Tibial nerve (tissue), 4 donors: ENCODE measurements at regions not wholly inside any gene's neighbourhood (a gene's known extent, or its start where the extent isn't known, plus 50 kb on each side); places are given as distances from the start of the nearest gene placed in this dataset.

Experiments used
- DNase-seq, 2 donors: peaks; one replicate each; pipeline ENCODE4 v3.0.0-alpha.2; 2019; ENCODE audit warnings: low spot score in 2 of 2
- H3K27ac ChIP-seq, 4 donors: fragments of 200-600 bp; sonication (generic) in 3 of 4; one replicate each; pipeline ENCODE4 v1.5.1; 2017 to 2019; ENCODE audit warnings: mild to moderate bottlenecking in 1 of 4
- H3K27me3 ChIP-seq, 2 donors: fragments of 200-600 bp; sonication (generic) in 1 of 2; one replicate each; pipeline versions ENCODE4 v1.5.1 to v1.6.0; 2017 to 2019
- H3K36me3 ChIP-seq, 3 donors: fragments of 200-600 bp; sonication (generic); one replicate each; pipeline ENCODE4 v1.5.1; 2018 to 2019
- H3K4me1 ChIP-seq, 4 donors: fragments of 200-600 bp; sonication (generic) in 3 of 4; one replicate each; pipeline ENCODE4 v1.5.1; 2017 to 2019
- H3K4me3 ChIP-seq, 4 donors: fragments of 200-600 bp; sonication (generic) in 3 of 4; one replicate each; pipeline ENCODE4 v1.5.1; 2017 to 2019; ENCODE audit warnings: mild to moderate bottlenecking in 1 of 4, moderate library complexity in 1 of 4
- H3K9me3 ChIP-seq, 4 donors: fragments of 200-600 bp; sonication (generic) in 3 of 4; one replicate each; pipeline ENCODE4 v1.5.1; 2017 to 2019
- CTCF ChIP-seq, 5 experiments: fragments of 200-600 bp in 3 of 5; fragments of 450-650 bp in 2 of 5; sonication (generic) in 3 of 5; IDR thresholded peaks; one replicate each; pipeline ENCODE4 v1.5.1; 2016 to 2019; ENCODE audit warnings: antibody characterized with exemption in 5 of 5, mild to moderate bottlenecking in 3 of 5, moderate library complexity in 2 of 5
- EP300 ChIP-seq, 2 donors: sonication (generic); formaldehyde crosslinking; IDR thresholded peaks; one replicate each; pipeline ENCODE4 v1.6.1; 2017; ENCODE audit warnings: antibody characterized with exemption in 2 of 2, mild to moderate bottlenecking in 1 of 2
- POLR2A ChIP-seq, 2 donors: fragments of 450-650 bp; IDR thresholded peaks; one replicate each; pipeline ENCODE4 v1.6.1; 2017; ENCODE audit warnings: antibody characterized with exemption in 2 of 2, mild to moderate bottlenecking in 2 of 2, moderate library complexity in 2 of 2
- WGBS, 2 donors: methylation state at CpG; one replicate each; pipeline ENCODE4 v1.1.5; 2018; 5-methylcytosine and 5-hydroxymethylcytosine counted together

- Histone ChIP-seq H3K4me1 (no peaks in the 10 kb centered on the region), H3K27me3 (no peaks in the 10 kb centered on the region), H3K36me3 (no peaks in the 10 kb centered on the region), H3K9me3 (no peaks in the 10 kb centered on the region), H3K4me3 (no peak overlapping the region), H3K27ac (no peak overlapping the region)
- no peak for TF ChIP-seq POLR2A (IDR thresholded peaks at IDR 0.05)
- no peak for TF ChIP-seq EP300 (IDR thresholded peaks at IDR 0.05)
- no peak for TF ChIP-seq CTCF (IDR thresholded peaks at IDR 0.05)
- DNase-seq = no peak
- WGBS, 2 donors = 54 to 86% methylated on average over 1 of the region's 1 CpG
Measured at GRCh38 chr7:86243171-86243570, 400.5 kb upstream of the GRM3 start.

DNA sequence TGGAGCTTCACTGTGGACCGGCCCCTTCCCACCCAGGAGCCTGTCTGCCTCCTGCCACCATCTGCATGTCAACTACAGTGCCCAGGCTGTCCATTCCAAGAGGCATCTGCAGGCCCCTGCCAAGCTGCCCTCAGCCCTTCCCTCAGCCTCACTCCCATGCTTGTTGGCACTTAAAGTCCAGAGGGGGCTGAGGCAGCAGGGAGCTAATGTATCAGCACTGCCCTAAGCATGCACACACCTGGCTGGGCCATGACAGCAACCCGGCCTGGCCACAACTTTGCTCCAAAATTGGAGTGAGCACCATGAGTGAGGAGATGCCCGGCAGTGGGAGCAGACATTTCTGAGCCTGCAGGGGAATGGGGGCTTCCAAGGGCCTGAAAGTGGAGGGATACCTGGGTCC lies 417.5 kb upstream of the GRM3 start:
- Histone ChIP-seq H3K27me3 (no peaks in the 10 kb centered on the region), H3K4me3 (no peak overlapping the region), H3K27ac (no peak overlapping the region), H3K36me3 (no peaks in the 10 kb centered on the region), H3K9me3 (peaks cover 0 to 11% (median 0%) of the 10 kb centered on the region in 4 donors), H3K4me1 (no peaks in the 10 kb centered on the region)
- WGBS, 2 donors = 93 to 97% methylated on average over 3 of the region's 3 CpGs
- DNase-seq = no peak
- TF ChIP-seq CTCF (IDR thresholded peaks at IDR 0.05) (no peak), EP300 (IDR thresholded peaks at IDR 0.05) (no peak), POLR2A (IDR thresholded peaks at IDR 0.05) (no peak)

DNA sequence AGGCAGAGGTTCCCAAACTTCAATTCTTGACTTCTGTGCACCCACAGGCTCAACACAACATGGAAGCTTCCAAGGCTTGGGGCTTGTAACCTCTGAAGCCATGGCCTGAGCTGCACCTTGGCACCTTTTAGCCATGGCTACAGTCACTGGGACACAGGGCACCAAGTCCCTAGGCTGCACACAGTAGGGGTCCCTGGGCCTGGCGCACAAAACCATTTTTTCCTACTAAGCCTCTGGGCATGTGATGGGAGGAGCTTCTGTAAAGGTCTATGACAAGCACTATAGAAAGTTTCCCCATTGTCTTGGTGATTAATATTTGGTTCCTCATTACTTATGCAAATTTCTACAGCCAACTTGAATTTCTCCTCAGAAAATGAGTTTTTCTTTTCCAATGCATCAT lies 420.9 kb upstream of the GRM3 start:
- TF ChIP-seq POLR2A (IDR thresholded peaks at IDR 0.05) = no peak
- TF ChIP-seq EP300 (IDR thresholded peaks at IDR 0.05) = no peak
- no peak for TF ChIP-seq CTCF (IDR thresholded peaks at IDR 0.05)
- H3K4me3 ChIP-seq = no peak overlapping the region
- H3K27ac ChIP-seq = no peak overlapping the region
- 100% methylated on average over 1 of the region's 1 CpG for WGBS, 2 donors
- H3K9me3 ChIP-seq = peaks cover 0 to 11% (median 0%) of the 10 kb centered on the region in 4 donors
- no peak for DNase-seq
- H3K4me1 ChIP-seq = no peaks in the 10 kb centered on the region
- H3K36me3 ChIP-seq = no peaks in the 10 kb centered on the region
- no peaks in the 10 kb centered on the region for H3K27me3 ChIP-seq

DNA sequence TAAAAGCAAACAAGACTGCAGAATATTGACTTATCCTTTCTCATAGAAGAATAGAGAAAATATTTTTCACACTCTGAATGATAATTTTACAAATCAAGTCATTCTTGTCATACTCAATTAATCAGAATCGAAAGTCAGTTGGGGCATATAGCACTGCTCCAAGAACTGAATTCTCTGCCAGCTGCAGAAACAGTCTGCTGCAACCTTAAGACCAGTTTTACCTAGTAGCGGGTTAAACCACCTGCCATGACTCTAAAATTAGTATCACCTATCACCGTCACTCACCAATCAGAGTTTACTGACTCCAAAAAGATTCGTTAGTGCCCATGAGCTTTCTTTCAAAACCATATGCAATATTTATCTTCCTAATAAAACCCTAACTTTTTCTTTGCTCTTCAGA lies 429.0 kb upstream of the GRM3 start:
- no peak overlapping the region for H3K4me3 ChIP-seq
- H3K36me3 ChIP-seq = no peaks in the 10 kb centered on the region
- TF ChIP-seq CTCF (IDR thresholded peaks at IDR 0.05) (no peak), EP300 (IDR thresholded peaks at IDR 0.05) (no peak), POLR2A (IDR thresholded peaks at IDR 0.05) (no peak)
- DNase-seq = no peak
- no peaks in the 10 kb centered on the region for H3K4me1 ChIP-seq
- H3K27me3 ChIP-seq = no peaks in the 10 kb centered on the region
- 84 to 93% methylated on average over 4 of the region's 4 CpGs for WGBS, 2 donors
- H3K27ac ChIP-seq = no peak overlapping the region
- H3K9me3 ChIP-seq = no peaks in the 10 kb centered on the region

DNA sequence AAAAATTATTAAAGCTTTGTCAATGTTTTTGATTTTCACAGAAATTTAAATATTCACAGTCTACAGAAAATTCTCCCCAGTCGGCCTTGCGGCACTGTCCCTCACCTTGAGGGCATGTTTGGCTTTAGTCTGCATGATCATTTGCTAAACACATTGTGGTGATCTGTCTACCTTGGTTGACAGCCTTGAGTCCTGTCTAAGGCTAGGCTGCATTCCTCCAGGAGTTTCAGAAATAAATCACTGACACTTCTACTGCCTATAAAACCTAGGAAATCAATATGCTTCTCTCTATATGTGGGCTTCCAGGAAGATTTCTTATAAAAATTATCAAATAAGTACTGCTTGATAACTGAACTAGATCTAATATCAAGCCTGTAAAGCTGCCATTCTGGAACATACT lies 430.7 kb upstream of the GRM3 start:
- Histone ChIP-seq H3K4me1 (no peaks in the 10 kb centered on the region), H3K9me3 (peaks cover 0 to under 1% (median 0%) of the 10 kb centered on the region in 4 donors), H3K4me3 (no peak overlapping the region), H3K27me3 (no peaks in the 10 kb centered on the region), H3K36me3 (no peaks in the 10 kb centered on the region), H3K27ac (no peak overlapping the region)
- TF ChIP-seq POLR2A (IDR thresholded peaks at IDR 0.05) = no peak
- TF ChIP-seq EP300 (IDR thresholded peaks at IDR 0.05) = no peak
- TF ChIP-seq CTCF (IDR thresholded peaks at IDR 0.05) = no peak
- DNase-seq = no peak
- 76 to 85% methylated on average over 2 of the region's 2 CpGs for WGBS, 2 donors
